DMS53 treated with DMSO at 0.1 percent for 48 hours (cell line): ENCODE measurements at regions not wholly inside any gene's neighbourhood (a gene's known extent, or its start where the extent isn't known, plus 50 kb on each side); places are given as distances from the start of the nearest gene placed in this dataset.

Experiments used
- DNase-seq: peaks from one replicate; lab custom pipeline; 2025; ENCODE audit not compliant: unreplicated experiment; lab: John Stamatoyannopoulos, UW

DNA sequence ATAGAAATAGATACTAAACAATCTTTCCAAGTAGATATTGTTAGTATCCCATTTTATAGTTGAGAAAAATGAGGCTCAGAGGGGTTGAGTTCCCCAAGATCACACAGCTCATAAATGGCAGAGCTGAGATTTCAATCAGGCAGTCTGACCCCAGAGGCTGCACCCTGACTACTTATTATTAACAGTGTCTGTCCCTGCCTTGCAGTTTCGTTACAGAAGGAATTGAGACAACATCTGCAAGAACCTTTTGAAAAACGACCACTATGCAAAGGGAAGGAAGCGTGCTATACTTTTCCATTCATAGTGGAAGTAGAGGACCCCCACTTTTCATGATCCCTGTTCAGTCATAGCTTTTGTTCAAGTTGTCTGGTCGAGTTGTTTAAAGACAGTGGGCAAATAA, 53.2 kb upstream of the SEC11C start:
- DNase-seq = no peak

DNA sequence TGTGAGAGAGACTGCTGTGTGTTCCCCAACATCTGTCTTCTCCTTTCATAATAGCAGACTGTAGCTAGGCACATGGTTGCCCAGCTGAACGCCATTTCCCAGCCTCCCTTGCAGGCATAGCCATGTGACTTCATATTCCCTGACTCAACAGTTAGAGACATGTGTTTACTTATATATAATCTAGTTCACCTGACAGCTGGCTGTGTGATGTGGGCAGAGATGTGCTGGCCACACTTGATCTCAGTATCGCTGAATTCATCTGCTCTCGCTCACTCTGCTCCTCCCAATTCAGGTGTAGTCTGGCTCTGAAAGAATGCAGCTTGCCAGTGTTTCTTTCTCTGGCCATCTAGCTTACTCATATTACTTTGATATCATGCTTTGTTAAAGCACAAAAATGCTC, 52.3 kb upstream of the SEC11C start:
- peak; percentile 85 for DNase-seq
